OCI-M1 (cell line): ENCODE measurements at regions not wholly inside any gene's neighbourhood (a gene's known extent, or its start where the extent isn't known, plus 50 kb on each side); places are given as distances from the start of the nearest gene placed in this dataset.
"Not testable (repeated sequence)": the region's sequence is repeated elsewhere in the genome, so short reads cannot be mapped to it uniquely, and the experiment has no call there.

Experiments
- DNase-seq: peaks from one replicate; lab custom pipeline; 2025; lab: John Stamatoyannopoulos, UW

GRCh38 chr6:9315966-9316650 lies 880.8 kb upstream of the SLC35B3 start:
- no peak for DNase-seq

GRCh38 chr6:9308284-9308683 lies 872.9 kb upstream of the SLC35B3 start:
- no peak for DNase-seq

DNA sequence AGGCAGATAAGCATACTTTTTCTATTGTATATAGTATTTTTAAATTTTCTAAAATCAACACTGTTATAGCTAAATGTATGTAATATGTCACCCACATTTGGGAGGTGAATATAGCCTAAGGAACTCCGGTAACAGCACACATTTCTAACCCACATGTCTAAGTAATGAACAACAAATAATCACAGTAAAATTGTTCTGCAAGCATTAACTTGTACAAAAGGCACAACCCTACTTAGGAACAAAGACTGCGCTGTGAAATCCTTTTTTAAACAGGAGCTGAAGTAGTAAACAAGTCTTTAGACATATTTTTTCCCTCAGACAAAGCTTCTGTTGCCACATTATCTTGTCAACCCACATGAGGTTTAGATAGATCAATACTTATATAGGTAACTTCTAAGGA lies 872.4 kb upstream of the SLC35B3 start:
- no peak for DNase-seq

DNA sequence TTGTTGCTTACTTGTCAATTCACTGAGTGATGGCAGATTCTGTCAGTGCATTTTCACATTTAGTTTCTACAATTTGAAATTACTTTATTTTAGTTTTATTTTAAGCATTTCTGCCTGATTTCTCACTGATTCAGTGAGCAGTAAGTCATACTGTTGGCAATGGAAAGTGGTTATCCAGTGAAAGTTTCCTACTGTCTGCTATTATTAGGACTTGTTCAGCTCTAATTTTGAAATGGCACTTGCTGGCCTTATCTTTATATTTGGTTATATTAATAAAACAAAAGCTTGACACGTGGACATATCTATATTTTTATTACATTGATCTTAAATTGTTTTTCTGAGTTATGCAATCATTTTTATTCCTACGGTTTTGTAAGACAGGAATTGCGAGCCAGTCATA lies 871.8 kb upstream of the SLC35B3 start:
- DNase-seq = no peak

GRCh38 chr6:9295644-9296043 lies 860.3 kb upstream of the SLC35B3 start:
- no peak for DNase-seq

GRCh38 chr6:9292975-9293374 lies 857.6 kb upstream of the SLC35B3 start:
- DNase-seq = no peak

DNA sequence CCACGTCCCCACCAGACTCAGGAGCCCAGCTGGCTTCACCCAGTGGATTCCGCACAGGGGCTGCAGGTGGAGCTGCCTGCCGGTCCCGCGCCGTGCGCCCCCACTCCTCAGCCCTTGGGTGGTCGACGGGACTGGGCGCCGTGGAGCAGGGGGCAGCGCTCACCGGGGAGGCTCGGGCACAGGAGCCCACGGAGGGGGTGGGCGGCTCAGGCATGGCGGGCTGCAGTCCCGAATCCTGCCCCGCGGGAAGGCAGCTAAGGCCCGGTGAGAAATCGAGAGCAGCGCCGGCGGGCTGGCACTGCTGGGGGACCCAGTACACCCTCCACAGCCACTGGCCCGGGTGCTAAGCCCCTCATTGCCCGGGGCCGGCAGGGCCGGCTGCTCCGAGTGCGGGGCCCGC lies 855.0 kb upstream of the SLC35B3 start:
- DNase-seq = not testable (repeated sequence)

GRCh38 chr6:9272671-9273070 lies 837.3 kb upstream of the SLC35B3 start:
- no peak for DNase-seq

- no peak for DNase-seq
Observed at GRCh38 chr6:9266741-9267140, 831.4 kb upstream of the SLC35B3 start.

DNA sequence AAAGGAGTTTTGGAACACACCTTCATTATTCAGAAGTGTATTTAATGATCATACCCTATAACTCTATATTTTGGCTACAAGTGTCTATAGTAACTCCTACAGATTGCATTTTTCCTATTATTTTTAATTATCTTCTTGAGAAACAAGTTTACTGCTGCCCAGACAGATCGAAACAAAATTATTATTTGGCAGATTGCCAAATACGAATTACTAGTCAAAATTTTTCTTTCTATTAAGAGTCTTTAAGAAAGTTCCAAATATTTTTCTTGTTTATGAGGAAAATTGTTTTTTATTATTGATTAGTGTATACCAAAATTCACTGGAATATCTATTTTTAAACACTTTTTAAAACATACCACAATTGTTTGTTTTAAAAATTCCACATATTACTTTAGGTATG lies 821.9 kb upstream of the SLC35B3 start:
- no peak for DNase-seq

DNA sequence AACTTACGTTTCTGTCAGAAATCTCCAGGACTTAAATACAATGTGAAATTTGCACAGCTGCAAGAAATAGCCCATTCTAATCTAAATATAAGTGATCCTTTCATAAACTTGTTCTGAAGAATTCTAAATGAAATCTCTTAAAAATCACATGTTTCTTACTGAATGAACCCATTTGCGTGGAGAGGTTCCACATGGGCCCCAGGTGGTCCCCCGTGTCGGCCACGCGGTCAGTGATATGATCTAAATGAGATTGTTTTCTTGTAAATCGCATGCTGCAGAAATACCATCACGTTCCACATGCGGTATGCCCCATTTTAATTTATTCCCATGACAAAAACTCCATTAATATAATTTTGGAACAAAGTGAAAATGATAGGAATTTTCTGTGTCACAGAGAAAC lies 818.9 kb upstream of the SLC35B3 start:
- DNase-seq = no peak

DNA sequence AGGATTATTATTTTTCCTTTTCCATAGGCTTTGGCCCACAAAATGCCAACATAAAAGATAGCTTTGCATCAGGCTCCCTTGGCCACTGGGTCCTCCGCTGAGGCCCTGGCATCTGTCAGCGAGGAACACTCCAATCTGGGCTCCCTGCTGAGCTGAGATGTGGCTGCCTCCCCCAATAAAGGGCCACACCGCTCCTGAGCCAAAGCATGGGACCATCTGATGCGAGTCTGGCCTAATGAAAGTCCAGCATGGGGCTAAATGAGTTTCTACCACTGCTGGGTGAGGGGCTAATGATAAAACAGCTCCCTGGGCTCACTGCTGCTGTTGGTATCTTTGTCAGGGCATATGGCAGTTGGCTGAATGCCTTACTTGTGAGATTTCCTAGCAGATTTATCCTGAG lies 817.5 kb upstream of the SLC35B3 start:
- no peak for DNase-seq

DNA sequence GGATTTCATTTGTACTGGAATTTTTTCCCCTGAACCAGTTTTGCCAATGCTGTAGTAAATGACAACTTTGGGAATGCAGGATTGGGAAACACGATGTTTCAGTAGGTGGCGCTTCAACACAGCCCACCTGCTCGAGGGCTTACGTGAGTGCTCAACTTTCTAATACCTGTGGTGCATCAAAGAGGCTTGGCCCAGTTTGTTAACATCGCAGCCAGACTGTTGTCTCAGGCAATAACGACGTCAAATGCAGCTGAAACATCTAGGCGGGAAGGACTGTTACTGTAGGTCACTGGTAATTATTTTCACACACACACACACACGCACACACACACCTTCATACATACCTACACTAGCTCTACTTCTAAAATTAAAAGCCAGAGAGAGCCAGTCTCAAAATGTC lies 815.5 kb upstream of the SLC35B3 start:
- peak; percentile 33 for DNase-seq

- DNase-seq = no peak
Observed at GRCh38 chr6:9248133-9248532, 812.8 kb upstream of the SLC35B3 start.

- DNase-seq = no peak
Observed at GRCh38 chr6:9240861-9241260, 805.5 kb upstream of the SLC35B3 start.

GRCh38 chr6:9236443-9236842 lies 801.1 kb upstream of the SLC35B3 start:
- DNase-seq = no peak

- no peak for DNase-seq
Observed at GRCh38 chr6:9233686-9234085, 798.3 kb upstream of the SLC35B3 start.

- DNase-seq = peak; percentile 45
Observed at GRCh38 chr6:9233226-9233625, 797.9 kb upstream of the SLC35B3 start.

DNA sequence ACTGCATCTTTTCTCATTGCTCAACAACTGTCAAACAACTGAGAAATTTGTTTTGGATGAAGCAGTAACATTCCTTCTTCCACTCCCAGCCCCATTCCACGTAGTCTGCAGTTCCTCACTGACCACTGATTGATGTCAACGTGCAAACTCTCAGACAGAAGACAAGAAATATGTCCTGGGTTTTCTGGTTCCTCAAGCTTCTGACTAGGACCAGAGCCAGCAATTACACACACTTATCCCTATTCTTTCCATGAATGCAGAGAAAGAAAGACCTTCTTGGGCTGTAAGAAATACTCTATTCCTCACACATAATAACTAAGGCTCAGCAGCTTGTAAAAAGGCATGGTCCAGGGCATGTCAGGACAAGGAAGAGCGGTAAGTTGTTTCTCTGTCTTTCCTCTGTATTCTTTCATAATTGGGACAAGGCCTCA lies 790.1 kb upstream of the SLC35B3 start:
- DNase-seq = no peak

- no peak for DNase-seq
Observed at GRCh38 chr6:9224539-9224938, 789.2 kb upstream of the SLC35B3 start.

GRCh38 chr6:9213717-9214116 lies 778.4 kb upstream of the SLC35B3 start:
- not testable (repeated sequence) for DNase-seq

GRCh38 chr6:9208966-9209365 lies 773.6 kb upstream of the SLC35B3 start:
- DNase-seq = no peak

GRCh38 chr6:9205645-9206044 lies 770.3 kb upstream of the SLC35B3 start:
- DNase-seq = no peak

DNA sequence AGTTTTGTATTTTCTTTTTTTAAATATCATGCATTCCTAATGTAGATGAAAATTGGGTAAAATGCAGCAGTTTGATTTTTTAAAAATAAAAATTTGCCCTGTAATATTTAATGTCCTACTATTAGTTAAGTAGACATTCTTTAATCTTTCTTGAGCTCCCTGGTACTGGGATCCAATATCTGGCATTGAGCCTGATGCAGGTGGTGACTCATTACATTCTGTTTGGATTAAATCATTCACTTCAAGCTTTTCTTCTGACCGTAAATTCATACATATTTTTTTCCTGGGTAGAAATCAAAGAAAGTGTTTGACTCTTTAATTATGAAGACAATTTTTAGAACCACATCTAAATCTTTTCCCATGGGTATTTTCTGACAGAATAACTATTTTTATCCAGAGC lies 768.8 kb upstream of the SLC35B3 start:
- no peak for DNase-seq

GRCh38 chr6:9200712-9201111 lies 765.4 kb upstream of the SLC35B3 start:
- no peak for DNase-seq
